HepG2 (cell line): ENCODE measurements at regions not wholly inside any gene's neighbourhood (a gene's known extent, or its start where the extent isn't known, plus 50 kb on each side); places are given as distances from the start of the nearest gene placed in this dataset.

Experiments used
- ATAC-seq: fragments of 200-7000 bp; cut with Tn5 transposase; 3 replicates; pipeline ENCODE4 v1.9.1; 2020; ENCODE audit warnings: mild to moderate bottlenecking, moderate library complexity
- BruUV-seq: library from RNA; stranded (reverse); fragments of 400-500 nt; replicated peaks from 2 replicates; lab custom pipeline; 2021; lab: Mats Ljungman, UMichigan
- CTCF ChIA-PET: fragments of 300-600 bp; formaldehyde crosslinking; extraction: SDS; loops from one replicate; lab custom pipeline; 2021; ENCODE audit warnings: low total read pairs, inconsistent platforms, low intra/inter-chr PET ratio; lab: Yijun Ruan, JAX
- POLR2A ChIA-PET: fragments of 350-600 bp; sonication (Branson Sonifier 250); formaldehyde crosslinking; loops from one replicate; lab custom pipeline; 2020; ENCODE audit warnings: antibody characterized with exemption, inconsistent platforms; lab: Yijun Ruan, JAX
- DNase-seq: peaks from one replicate; pipeline ENCODE4 v3.0.0-alpha.2; 2015; ENCODE audit warnings: low spot score
- FAIRE-seq: peaks from 3 replicates; lab custom pipeline; 2011; peaks lifted over from hg19 to GRCh38; lab: Jason Lieb, UNC
- H2AFZ ChIP-seq: one replicate; pipeline ENCODE4 v1.6.1; 2011; ENCODE audit warnings: low read length, inconsistent platforms
- H3K27ac ChIP-seq: fragments of 300-600 bp; 3 replicates; pipeline ENCODE4 v1.8.0; 2011; ENCODE audit warnings: mixed run types, mild to moderate bottlenecking, mixed read lengths, low read length, inconsistent platforms; ENCODE audit not compliant: insufficient read depth; ENCODE audit errors: extremely low read length
- H3K27me3 ChIP-seq, 2 experiments: fragments of 200-600 bp in 1 of 2; 2 replicates in 1 of 2; 3 replicates in 1 of 2; pipeline versions ENCODE4 v1.6.0 to v1.8.0; 2011; ENCODE audit warnings: low read length in 2 of 2, mild to moderate bottlenecking in 2 of 2, moderate library complexity in 2 of 2, inconsistent platforms in 1 of 2; ENCODE audit not compliant: insufficient read depth in 2 of 2, control insufficient read depth in 1 of 2
- H3K36me3 ChIP-seq, 2 experiments: fragments of 200-600 bp in 1 of 2; replicated peaks in 1 of 2; 2 replicates in 1 of 2; 3 replicates in 1 of 2; pipeline versions ENCODE4 v1.5.1 to v1.8.0; 2011; ENCODE audit warnings: low read length in 2 of 2, inconsistent platforms in 1 of 2; ENCODE audit not compliant: insufficient read depth in 2 of 2, control insufficient read depth in 1 of 2
- H3K4me1 ChIP-seq: 2 replicates; pipeline ENCODE4 v1.5.1; 2012; ENCODE audit warnings: low read length, inconsistent platforms; ENCODE audit not compliant: insufficient read depth
- H3K4me2 ChIP-seq: 2 replicates; pipeline ENCODE4 v1.6.0; 2011; ENCODE audit warnings: low read depth, low read length, inconsistent platforms
- H3K4me3 ChIP-seq, 3 experiments: fragments of 200-600 bp in 1 of 3; sonication (generic), shearing (Covaris generic) in 1 of 3; replicated peaks in 1 of 3; 2 replicates each; pipeline ENCODE4 v1.5.1; 2011 to 2016; ENCODE audit warnings: low read length in 3 of 3, inconsistent platforms in 2 of 3, low read depth in 2 of 3, mild to moderate bottlenecking in 2 of 3, control low read depth in 1 of 3, mixed read lengths in 1 of 3; ENCODE audit not compliant: insufficient read depth in 1 of 3
- H3K79me2 ChIP-seq: one replicate; pipeline ENCODE4 v1.6.1; 2011; ENCODE audit warnings: low read length, inconsistent platforms; ENCODE audit not compliant: insufficient read depth
- H3K9ac ChIP-seq: 2 replicates; pipeline ENCODE4 v1.6.0; 2011; ENCODE audit warnings: mild to moderate bottlenecking, low read depth, low read length, inconsistent platforms; ENCODE audit not compliant: insufficient read depth
- H3K9me3 ChIP-seq: 2 replicates; pipeline ENCODE4 v1.5.1; 2012; ENCODE audit warnings: mild to moderate bottlenecking, low read length
- H4K20me1 ChIP-seq: 2 replicates; pipeline ENCODE4 v1.6.0; 2011; ENCODE audit warnings: inconsistent platforms, mild to moderate bottlenecking, low read length, moderate library complexity; ENCODE audit not compliant: insufficient read depth
- ATF5 ChIP-seq: sonication (generic); formaldehyde crosslinking; IDR thresholded peaks from 2 replicates; pipeline ENCODE4 v1.4.0; 2020; ENCODE audit warnings: mild to moderate bottlenecking, low read depth, missing genetic modification reagents
- BHLHE40 ChIP-seq: IDR thresholded peaks from 2 replicates; pipeline ENCODE4 v1.6.1; 2011; ENCODE audit warnings: low read length, improper control_type of control experiment
- NPAS2 ChIP-seq: sonication (generic); formaldehyde crosslinking; IDR thresholded peaks from 2 replicates; pipeline ENCODE4 v1.8.0; 2022; ENCODE audit warnings: mild to moderate bottlenecking, missing genetic modification reagents, borderline replicate concordance
- SNAPC5 ChIP-seq: sonication (generic); formaldehyde crosslinking; IDR thresholded peaks from 2 replicates; pipeline ENCODE4 v1.8.1; 2023; ENCODE audit warnings: mild to moderate bottlenecking, missing genetic modification reagents, borderline replicate concordance
- SP2 ChIP-seq: sonication (generic); formaldehyde crosslinking; IDR thresholded peaks from 2 replicates; pipeline ENCODE4 v1.5.1; 2020; ENCODE audit warnings: mild to moderate bottlenecking, missing genetic modification reagents
- TCF7L2 ChIP-seq: IDR thresholded peaks from 2 replicates; pipeline ENCODE4 v1.6.1; 2011; ENCODE audit warnings: mild to moderate bottlenecking, low read depth, low read length, moderate library complexity
- ZBTB1 ChIP-seq: sonication (generic); formaldehyde crosslinking; IDR thresholded peaks from 2 replicates; pipeline ENCODE4 v1.4.0; 2020; ENCODE audit warnings: missing genetic modification reagents, borderline replicate concordance
- ZBTB21 ChIP-seq: sonication (generic); formaldehyde crosslinking; IDR thresholded peaks from 2 replicates; pipeline ENCODE4 v1.4.0; 2020; ENCODE audit warnings: missing genetic modification reagents
- ZFP41 ChIP-seq: sonication (generic); formaldehyde crosslinking; IDR thresholded peaks from 2 replicates; pipeline ENCODE4 v1.4.0; 2020; ENCODE audit warnings: mild to moderate bottlenecking, missing genetic modification reagents, borderline replicate concordance
- ZMYM4 ChIP-seq: sonication (generic); formaldehyde crosslinking; IDR thresholded peaks from 2 replicates; pipeline ENCODE4 v1.8.1; 2023; ENCODE audit warnings: mild to moderate bottlenecking, missing genetic modification reagents
- WGBS: methylation state at CpG from one replicate; pipeline ENCODE4 v1.1.6; 2017; ENCODE audit warnings: low lambda C conversion rate; 5-methylcytosine and 5-hydroxymethylcytosine counted together
- in situ Hi-C: cut with HindIII; loops from 2 replicates; pipeline ENCODE4 v1.10.0; 2017; ENCODE audit warnings: low pct_unique_long_range_greater_than_20kb; ENCODE audit not compliant: extremely low pct_ligation_motif_present
- intact Hi-C: fragments of 100-400 bp; cut with micrococcal nuclease; formaldehyde crosslinking; loops from one replicate; pipeline ENCODE4 v1.10.0; 2022; ENCODE audit not compliant: unreplicated experiment
- TF ChIP-seq, protein P1 (sequence below): sonication (generic); formaldehyde crosslinking; IDR thresholded peaks from 2 replicates; pipeline ENCODE4 v1.4.0; 2020; ENCODE audit warnings: missing genetic modification reagents
- TF ChIP-seq, protein P2 (sequence below): sonication (generic); formaldehyde crosslinking; IDR thresholded peaks from 2 replicates; pipeline ENCODE4 v1.5.0; 2020; ENCODE audit warnings: mild to moderate bottlenecking, missing genetic modification reagents, moderate library complexity

DNA sequence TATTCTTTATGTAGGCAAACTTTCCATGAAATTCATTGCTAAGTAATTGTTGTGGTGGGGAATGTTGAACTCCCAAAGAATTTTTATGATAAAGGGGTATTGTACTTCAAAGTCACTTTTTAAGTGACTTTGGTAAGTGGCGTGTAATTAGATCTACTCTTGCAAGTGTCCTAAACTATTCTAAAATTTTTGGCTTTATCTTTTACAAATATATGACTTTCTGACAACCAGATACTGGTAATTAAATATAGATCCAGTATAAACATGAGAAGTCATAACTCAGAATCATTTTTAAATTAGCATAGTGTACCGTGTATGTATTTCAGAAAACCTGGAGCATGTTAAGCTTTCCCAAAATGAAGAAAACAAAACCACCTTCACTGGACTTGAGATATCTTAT lies 84.7 kb upstream of the HGF start:
- in situ Hi-C loops: no loop called here
- ATAC-seq: no peak
- CTCF ChIA-PET: no interaction called here

DNA sequence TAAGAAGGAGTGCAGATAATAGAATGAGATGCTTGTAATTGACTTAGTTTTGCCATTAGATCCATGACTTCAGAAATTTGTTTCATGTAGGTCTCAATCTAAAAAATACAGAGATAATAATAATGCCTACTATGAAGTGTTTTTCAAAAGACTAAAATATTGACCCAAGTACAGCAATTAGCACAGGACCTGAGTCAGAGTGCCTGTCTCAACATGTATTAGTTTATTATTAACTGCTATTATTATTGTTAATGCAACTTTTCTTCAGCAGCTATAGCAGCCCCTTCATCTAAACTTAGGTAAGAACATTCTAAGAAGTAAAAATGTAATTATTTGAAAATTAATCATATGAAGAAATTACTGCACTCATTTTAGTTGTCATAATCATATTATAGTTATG lies 82.9 kb upstream of the HGF start:
- intact Hi-C loops: no loop called here
- no peaks in the 10 kb centered on the region for H3K27me3 ChIP-seq
- ATAC-seq: no peak
- no peak for TF ChIP-seq ZBTB21 (CRISPR knock-in tag)
- TF ChIP-seq SP2 (CRISPR knock-in tag): no peak
- no peak for TF ChIP-seq ATF5 (CRISPR knock-in tag)
- no peak for TF ChIP-seq ZFP41 (CRISPR knock-in tag)
- no peak for TF ChIP-seq TCF7L2
- TF ChIP-seq, protein P1, sequence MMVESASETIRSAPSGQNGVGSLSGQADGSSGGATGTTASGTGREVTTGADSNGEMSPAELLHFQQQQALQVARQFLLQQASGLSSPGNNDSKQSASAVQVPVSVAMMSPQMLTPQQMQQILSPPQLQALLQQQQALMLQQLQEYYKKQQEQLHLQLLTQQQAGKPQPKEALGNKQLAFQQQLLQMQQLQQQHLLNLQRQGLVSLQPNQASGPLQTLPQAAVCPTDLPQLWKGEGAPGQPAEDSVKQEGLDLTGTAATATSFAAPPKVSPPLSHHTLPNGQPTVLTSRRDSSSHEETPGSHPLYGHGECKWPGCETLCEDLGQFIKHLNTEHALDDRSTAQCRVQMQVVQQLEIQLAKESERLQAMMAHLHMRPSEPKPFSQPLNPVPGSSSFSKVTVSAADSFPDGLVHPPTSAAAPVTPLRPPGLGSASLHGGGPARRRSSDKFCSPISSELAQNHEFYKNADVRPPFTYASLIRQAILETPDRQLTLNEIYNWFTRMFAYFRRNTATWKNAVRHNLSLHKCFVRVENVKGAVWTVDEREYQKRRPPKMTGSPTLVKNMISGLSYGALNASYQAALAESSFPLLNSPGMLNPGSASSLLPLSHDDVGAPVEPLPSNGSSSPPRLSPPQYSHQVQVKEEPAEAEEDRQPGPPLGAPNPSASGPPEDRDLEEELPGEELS (CRISPR knock-in tag): no peak
- TF ChIP-seq ZMYM4 (CRISPR knock-in tag): no peak
- no peak for TF ChIP-seq NPAS2
- TF ChIP-seq SNAPC5: no peak
- TF ChIP-seq, protein P2, sequence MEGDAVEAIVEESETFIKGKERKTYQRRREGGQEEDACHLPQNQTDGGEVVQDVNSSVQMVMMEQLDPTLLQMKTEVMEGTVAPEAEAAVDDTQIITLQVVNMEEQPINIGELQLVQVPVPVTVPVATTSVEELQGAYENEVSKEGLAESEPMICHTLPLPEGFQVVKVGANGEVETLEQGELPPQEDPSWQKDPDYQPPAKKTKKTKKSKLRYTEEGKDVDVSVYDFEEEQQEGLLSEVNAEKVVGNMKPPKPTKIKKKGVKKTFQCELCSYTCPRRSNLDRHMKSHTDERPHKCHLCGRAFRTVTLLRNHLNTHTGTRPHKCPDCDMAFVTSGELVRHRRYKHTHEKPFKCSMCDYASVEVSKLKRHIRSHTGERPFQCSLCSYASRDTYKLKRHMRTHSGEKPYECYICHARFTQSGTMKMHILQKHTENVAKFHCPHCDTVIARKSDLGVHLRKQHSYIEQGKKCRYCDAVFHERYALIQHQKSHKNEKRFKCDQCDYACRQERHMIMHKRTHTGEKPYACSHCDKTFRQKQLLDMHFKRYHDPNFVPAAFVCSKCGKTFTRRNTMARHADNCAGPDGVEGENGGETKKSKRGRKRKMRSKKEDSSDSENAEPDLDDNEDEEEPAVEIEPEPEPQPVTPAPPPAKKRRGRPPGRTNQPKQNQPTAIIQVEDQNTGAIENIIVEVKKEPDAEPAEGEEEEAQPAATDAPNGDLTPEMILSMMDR (CRISPR knock-in tag): no peak
- TF ChIP-seq ZBTB1 (CRISPR knock-in tag): no peak

More for the DNA sequence above, 84.7 kb upstream of the HGF start:
- no peak overlapping the region for H2AFZ ChIP-seq
- POLR2A ChIA-PET: no interaction called here
- H3K4me1 ChIP-seq: no peaks in the 10 kb centered on the region
- no peak overlapping the region for H3K4me3 ChIP-seq
- H3K27me3 ChIP-seq: no peaks in the 10 kb centered on the region
- FAIRE-seq (no peak), DNase-seq (no peak)
- no peak overlapping the region for H3K9ac ChIP-seq
- H3K27ac ChIP-seq: no peak overlapping the region
- no peaks in the 10 kb centered on the region for H3K9me3 ChIP-seq
- intact Hi-C loops: no loop called here
- H3K79me2 ChIP-seq: no peaks in the 10 kb centered on the region
- H3K4me2 ChIP-seq: no peak overlapping the region
- BruUV-seq: no TSS peak
- H4K20me1 ChIP-seq: no peaks in the 10 kb centered on the region
- WGBS: 12% methylated on average over 2 of the region's 2 CpGs
- no peak for TF ChIP-seq BHLHE40
- no peak for TF ChIP-seq ZMYM4 (CRISPR knock-in tag)
- TF ChIP-seq, all 625 proteins: peak for 0
- no peaks in the 10 kb centered on the region for H3K36me3 ChIP-seq

More for the DNA sequence above, 82.9 kb upstream of the HGF start:
- POLR2A ChIA-PET: no interaction called here
- Histone ChIP-seq H3K9ac (no peak overlapping the region), H3K4me1 (no peaks in the 10 kb centered on the region), H2AFZ (no peak overlapping the region), H3K27ac (no peak overlapping the region), H3K9me3 (no peaks in the 10 kb centered on the region), H3K4me3 (no peak overlapping the region), H3K4me2 (no peak overlapping the region), H3K79me2 (no peaks in the 10 kb centered on the region), H4K20me1 (no peaks in the 10 kb centered on the region), H3K36me3 (no peaks in the 10 kb centered on the region)
- no TSS peak for BruUV-seq
- DNase-seq (no peak), FAIRE-seq (no peak)
- CTCF ChIA-PET: no interaction called here
- in situ Hi-C loops: no loop called here
